ENCODE measurements at regions not wholly inside any gene's neighbourhood (a gene's known extent, or its start where the extent isn't known, plus 50 kb on each side); places are given as distances from the start of the nearest gene placed in this dataset.

DNA sequence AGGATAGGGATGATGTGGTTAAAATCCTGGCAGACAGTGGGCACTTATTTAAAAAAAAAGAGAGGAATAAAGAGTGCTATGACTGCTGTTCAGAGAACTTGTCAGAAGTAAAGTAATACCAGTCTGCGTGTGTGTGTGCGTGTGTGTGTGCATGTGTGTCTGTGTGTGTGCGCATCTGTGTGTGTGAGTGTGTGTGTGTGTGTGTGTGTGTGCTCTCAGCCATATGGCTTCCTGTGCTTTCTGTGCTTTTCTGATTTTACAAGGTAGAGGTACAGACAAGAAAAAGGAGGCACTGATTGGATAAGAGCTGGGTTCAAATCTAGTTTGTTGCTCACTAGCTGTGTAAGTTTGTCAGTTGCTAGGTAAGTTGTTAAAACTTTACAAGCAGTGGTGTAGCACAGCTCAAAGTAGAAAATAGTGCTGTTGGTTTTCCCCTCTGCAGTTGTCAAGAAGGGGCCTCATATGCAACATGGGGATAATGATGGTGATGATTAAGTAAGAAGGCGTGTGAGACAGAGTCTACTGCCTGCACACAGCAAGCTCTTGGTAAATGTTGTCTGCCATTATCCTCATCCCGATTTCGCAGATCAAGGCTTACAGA, 155.3 kb upstream of the ZNF217 start:
- peak; percentile 60 for DNase-seq (ENCODE audit: low read depth)
- TF ChIP-seq, protein P1, sequence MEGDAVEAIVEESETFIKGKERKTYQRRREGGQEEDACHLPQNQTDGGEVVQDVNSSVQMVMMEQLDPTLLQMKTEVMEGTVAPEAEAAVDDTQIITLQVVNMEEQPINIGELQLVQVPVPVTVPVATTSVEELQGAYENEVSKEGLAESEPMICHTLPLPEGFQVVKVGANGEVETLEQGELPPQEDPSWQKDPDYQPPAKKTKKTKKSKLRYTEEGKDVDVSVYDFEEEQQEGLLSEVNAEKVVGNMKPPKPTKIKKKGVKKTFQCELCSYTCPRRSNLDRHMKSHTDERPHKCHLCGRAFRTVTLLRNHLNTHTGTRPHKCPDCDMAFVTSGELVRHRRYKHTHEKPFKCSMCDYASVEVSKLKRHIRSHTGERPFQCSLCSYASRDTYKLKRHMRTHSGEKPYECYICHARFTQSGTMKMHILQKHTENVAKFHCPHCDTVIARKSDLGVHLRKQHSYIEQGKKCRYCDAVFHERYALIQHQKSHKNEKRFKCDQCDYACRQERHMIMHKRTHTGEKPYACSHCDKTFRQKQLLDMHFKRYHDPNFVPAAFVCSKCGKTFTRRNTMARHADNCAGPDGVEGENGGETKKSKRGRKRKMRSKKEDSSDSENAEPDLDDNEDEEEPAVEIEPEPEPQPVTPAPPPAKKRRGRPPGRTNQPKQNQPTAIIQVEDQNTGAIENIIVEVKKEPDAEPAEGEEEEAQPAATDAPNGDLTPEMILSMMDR (IDR thresholded peaks at IDR 0.05; ENCODE audit: insufficient read depth, low read depth, low read length, missing control alignments): no peak
- no peak overlapping the region for H3K4me3 ChIP-seq (ENCODE audit: low read depth, low read length)

DNA sequence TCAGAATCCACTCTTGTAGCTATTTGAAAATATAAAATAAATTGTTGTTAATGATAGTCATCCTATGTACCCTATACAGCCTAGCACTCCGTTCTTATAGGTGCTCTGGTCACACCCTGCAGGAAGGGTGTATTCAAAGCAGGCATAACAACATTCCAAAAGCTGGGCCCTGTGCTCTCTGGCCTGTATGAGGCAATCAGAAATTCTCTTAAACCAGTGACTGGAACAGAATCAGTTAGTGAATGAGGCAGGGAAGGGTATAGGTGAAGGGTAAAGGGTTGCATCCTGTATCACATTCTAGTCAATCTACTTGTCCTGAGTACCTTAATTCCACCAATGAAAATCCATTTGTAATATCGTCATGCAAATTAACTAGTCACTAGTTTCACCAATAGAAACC, 154.5 kb upstream of the ZNF217 start:
- DNase-seq (ENCODE audit: low read depth): no peak
- no peak overlapping the region for H3K4me3 ChIP-seq (ENCODE audit: low read depth, low read length)
- TF ChIP-seq, protein P1 (IDR thresholded peaks at IDR 0.05; ENCODE audit: insufficient read depth, low read depth, low read length, missing control alignments): no peak

DNA sequence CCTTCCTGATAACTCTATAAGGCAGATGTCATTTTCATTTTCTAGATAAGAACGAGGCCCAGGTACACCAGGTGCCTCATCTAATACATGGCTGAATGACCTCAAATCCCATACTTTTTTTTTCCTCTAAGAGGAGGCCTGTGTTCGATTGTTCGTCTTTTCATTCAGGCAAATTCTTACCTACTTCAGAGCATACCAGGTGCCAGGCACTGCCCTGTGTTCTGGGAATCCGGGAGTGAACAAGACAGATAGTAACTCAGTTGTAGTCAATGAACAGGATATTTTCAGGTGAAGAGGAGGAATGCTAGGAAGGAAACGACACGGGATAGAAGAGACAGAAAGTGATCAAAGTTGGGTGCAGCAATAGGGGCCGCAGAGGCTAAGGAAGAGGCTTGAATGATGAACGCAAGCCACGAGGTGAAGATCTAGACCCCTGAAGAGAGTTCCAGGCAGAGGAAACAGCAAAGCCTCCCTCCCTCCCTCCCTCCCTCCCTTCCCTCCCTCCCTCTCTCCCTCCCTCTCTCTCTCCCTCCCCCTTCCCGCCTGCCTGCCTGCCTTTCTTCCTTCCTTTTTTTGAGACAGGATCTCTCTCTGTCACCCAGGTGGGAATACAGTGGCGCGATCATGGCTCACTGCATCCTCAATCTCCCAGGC, 150.1 kb upstream of the ZNF217 start:
- TF ChIP-seq, protein P1 (IDR thresholded peaks at IDR 0.05; ENCODE audit: insufficient read depth, low read depth, low read length, missing control alignments): no peak
- no peak overlapping the region for H3K4me3 ChIP-seq (ENCODE audit: low read depth, low read length)
- no peak for DNase-seq (ENCODE audit: low read depth)

DNA sequence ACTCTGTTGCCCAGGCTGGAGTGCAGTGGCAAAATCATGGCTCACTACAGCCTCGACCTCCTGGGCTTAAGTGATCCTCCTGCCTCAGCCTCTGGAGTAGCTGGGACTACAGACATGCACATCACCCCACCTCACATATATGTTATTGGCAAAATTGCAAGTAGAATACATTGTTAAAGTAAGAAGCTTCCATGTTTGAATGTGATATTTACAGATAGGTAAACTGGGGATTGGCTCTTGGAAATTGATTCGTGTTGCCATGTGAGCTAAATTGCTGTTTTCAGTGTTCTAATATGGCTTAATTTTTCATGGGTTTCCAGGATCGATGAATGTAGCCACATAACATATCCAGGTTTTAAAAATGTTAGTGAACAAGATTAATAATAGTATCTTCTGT, 149.0 kb upstream of the ZNF217 start:
- H3K4me3 ChIP-seq (ENCODE audit: low read depth, low read length): no peak overlapping the region
- TF ChIP-seq, protein P1 (IDR thresholded peaks at IDR 0.05; ENCODE audit: insufficient read depth, low read depth, low read length, missing control alignments): no peak
- DNase-seq (ENCODE audit: low read depth): no peak

DNA sequence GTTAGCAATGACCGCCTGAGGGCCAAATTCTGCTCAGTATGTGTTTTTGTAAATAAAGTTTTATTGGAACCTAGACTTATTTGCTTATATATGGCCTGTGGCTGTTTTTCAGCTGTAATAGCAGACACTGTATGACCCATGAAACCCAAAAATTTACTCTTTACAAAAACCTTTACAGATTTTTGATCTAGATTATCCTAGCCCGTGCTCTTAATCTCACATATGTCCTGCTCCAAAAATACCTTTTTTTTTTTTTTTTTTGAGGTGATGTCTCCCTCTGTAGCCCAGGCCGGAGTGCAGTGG, 148.0 kb upstream of the ZNF217 start:
- H3K4me3 ChIP-seq (ENCODE audit: low read depth, low read length): no peak overlapping the region
- no peak for DNase-seq (ENCODE audit: low read depth)
- TF ChIP-seq, protein P1 (IDR thresholded peaks at IDR 0.05; ENCODE audit: insufficient read depth, low read depth, low read length, missing control alignments): no peak

DNA sequence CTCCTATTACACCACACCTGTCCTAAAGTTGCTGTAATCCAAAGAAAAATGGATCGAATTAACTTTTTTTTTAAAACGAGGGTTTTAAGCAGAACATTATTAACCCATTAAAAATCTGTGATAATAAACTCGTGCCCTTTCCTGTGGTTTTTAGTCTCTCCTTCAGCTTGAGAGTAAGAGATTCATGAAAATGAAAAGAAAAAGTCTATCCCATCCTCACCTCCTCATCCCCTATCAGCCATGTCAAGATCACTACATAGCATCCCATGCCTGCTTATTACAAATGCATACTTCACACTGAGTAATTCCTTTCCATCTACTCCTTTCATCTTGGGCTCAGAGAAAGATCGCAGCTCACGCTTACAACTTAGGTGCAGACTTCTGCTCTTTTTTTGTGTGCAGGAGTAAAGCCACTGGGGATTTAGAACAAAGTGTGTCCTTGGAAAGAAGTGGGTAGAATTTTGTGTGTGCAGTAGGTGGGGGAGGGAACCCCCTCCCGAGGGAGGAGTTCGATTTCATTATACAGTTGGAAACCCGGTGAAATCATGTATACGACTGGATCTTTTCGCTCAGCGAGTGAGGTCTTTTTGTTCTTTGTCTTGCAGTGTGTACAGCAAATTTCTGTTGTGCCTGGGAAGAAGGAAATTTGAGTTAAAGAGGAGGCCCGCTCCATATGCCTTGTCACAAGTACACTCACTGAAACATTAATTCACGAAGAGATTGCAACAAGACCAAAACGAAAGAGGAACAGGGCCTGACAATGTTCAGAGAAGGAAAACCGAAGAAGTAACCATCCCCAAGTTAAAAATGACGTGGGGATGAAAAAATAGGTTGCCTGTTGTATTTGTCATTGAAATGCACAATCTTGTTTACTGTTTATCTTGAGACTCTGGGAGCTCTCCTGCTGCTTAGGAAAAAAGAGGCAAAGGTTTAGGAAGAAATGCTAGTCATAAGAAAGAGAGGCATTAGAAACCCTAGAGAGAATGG, 146.5 kb upstream of the ZNF217 start:
- TF ChIP-seq, protein P1 (IDR thresholded peaks at IDR 0.05; ENCODE audit: insufficient read depth, low read depth, low read length, missing control alignments): no peak
- peak overlapping the region; percentile 58 for H3K4me3 ChIP-seq (ENCODE audit: low read depth, low read length)
- DNase-seq (ENCODE audit: low read depth): peak; percentile 80

Measured in GM12865 (cell line).